HUES64 (cell line): ENCODE measurements at regions not wholly inside any gene's neighbourhood (a gene's known extent, or its start where the extent isn't known, plus 50 kb on each side); places are given as distances from the start of the nearest gene placed in this dataset.
"Not testable (repeated sequence)": the region's sequence is repeated elsewhere in the genome, so short reads cannot be mapped to it uniquely, and the experiment has no call there.

Experiments used
- H3K27ac ChIP-seq: 2 replicates; pipeline ENCODE4 v1.7.0; 2013; ENCODE audit warnings: low read depth, low read length, inconsistent platforms
- H3K27me3 ChIP-seq: 2 replicates; pipeline ENCODE4 v1.6.1; 2013; ENCODE audit warnings: mild to moderate bottlenecking, low read length; ENCODE audit not compliant: insufficient read depth
- H3K36me3 ChIP-seq: 2 replicates; pipeline ENCODE4 v1.6.1; 2013; ENCODE audit warnings: mild to moderate bottlenecking, low read length; ENCODE audit not compliant: insufficient read depth
- H3K4me1 ChIP-seq: 2 replicates; pipeline ENCODE4 v1.6.1; 2013; ENCODE audit warnings: mild to moderate bottlenecking, low read length, moderate library complexity; ENCODE audit not compliant: insufficient read depth
- H3K4me3 ChIP-seq: 2 replicates; pipeline ENCODE4 v1.5.1; 2013; ENCODE audit warnings: mild to moderate bottlenecking, low read length, moderate library complexity
- H3K9ac ChIP-seq: 2 replicates; pipeline ENCODE4 v1.6.1; 2013; ENCODE audit warnings: mild to moderate bottlenecking, low read depth, low read length
- H3K9me3 ChIP-seq: 2 replicates; pipeline ENCODE4 v1.6.1; 2013; ENCODE audit warnings: low read depth, low read length; ENCODE audit not compliant: insufficient read depth
- whole genome bisulfite sequencing: fragments of 150-250, 120-280 bp; methylation state at CpG from one replicate; pipeline ENCODE4 v1.1.7; 2013; ENCODE audit warnings: missing lambda C conversion rate; 5-methylcytosine and 5-hydroxymethylcytosine counted together

- WGBS, result 90% methylated on average over 5 of the region's 5 CpGs
- H3K9ac ChIP-seq, result not testable (repeated sequence)
Measured at GRCh38 chr3:125918451-125918850, 50.5 kb upstream of the ROPN1B start.

GRCh38 chr3:125918866-125919265 lies 50.1 kb upstream of the ROPN1B start:
- not testable (repeated sequence) for H3K4me1 ChIP-seq, H3K9ac ChIP-seq, H3K27me3 ChIP-seq, H3K9me3 ChIP-seq, H3K36me3 ChIP-seq, H3K27ac ChIP-seq, H3K4me3 ChIP-seq
- WGBS, result 89% methylated on average over 2 of the region's 2 CpGs

More at GRCh38 chr3:125918451-125918850, 50.5 kb upstream of the ROPN1B start:
- not testable (repeated sequence) for H3K27me3 ChIP-seq, H3K27ac ChIP-seq, H3K4me1 ChIP-seq, H3K9me3 ChIP-seq, H3K4me3 ChIP-seq, H3K36me3 ChIP-seq
